ENCODE measurements at regions not wholly inside any gene's neighbourhood (a gene's known extent, or its start where the extent isn't known, plus 50 kb on each side); places are given as distances from the start of the nearest gene placed in this dataset.

DNA sequence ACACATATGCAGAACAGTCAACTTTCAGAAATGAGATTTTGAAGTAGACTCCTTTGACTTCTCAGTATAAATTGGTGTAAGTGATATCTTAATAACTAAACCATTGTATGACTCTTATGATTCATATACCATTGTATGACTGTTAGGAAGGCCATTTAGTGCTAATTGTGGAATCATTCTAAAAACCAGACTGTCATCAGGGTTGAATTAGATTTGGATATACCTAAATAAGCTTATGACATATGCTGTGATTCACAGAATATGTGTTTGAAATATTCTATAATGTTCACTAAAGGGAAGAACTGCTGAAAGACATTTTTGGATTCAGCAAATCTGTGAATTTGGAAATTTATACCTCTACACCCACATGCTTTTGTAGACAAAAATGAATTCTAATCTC lies 438.1 kb downstream of the MDFIC start:
- TF ChIP-seq, protein P1, sequence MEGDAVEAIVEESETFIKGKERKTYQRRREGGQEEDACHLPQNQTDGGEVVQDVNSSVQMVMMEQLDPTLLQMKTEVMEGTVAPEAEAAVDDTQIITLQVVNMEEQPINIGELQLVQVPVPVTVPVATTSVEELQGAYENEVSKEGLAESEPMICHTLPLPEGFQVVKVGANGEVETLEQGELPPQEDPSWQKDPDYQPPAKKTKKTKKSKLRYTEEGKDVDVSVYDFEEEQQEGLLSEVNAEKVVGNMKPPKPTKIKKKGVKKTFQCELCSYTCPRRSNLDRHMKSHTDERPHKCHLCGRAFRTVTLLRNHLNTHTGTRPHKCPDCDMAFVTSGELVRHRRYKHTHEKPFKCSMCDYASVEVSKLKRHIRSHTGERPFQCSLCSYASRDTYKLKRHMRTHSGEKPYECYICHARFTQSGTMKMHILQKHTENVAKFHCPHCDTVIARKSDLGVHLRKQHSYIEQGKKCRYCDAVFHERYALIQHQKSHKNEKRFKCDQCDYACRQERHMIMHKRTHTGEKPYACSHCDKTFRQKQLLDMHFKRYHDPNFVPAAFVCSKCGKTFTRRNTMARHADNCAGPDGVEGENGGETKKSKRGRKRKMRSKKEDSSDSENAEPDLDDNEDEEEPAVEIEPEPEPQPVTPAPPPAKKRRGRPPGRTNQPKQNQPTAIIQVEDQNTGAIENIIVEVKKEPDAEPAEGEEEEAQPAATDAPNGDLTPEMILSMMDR (conservative IDR thresholded peaks at IDR 0.05; ENCODE audit: low read depth, low read length) = no peak
- TF ChIP-seq EZH2 (IDR thresholded peaks at IDR 0.05; ENCODE audit: borderline replicate concordance, low read depth, low read length, poor library complexity, severe bottlenecking) = no peak

Data from A673 (cell line).